NCI-H526 treated with DMSO at 0.1 percent for 48 hours (cell line): ENCODE measurements at regions not wholly inside any gene's neighbourhood (a gene's known extent, or its start where the extent isn't known, plus 50 kb on each side); places are given as distances from the start of the nearest gene placed in this dataset.

ENCODE experiments used
- DNase-seq: peaks from one replicate; lab custom pipeline; 2025; lab: John Stamatoyannopoulos, UW

- no peak for DNase-seq
Measured at GRCh38 chr2:18927525-18928232, 338.3 kb upstream of the NT5C1B start.

- DNase-seq: no peak
Measured at GRCh38 chr2:18926631-18927524, 337.5 kb upstream of the NT5C1B start.

- no peak for DNase-seq
Measured at GRCh38 chr2:18925296-18925695, 335.9 kb upstream of the NT5C1B start.

GRCh38 chr2:18924886-18925285, 335.5 kb upstream of the NT5C1B start:
- no peak for DNase-seq

GRCh38 chr2:18924386-18924785, 335.0 kb upstream of the NT5C1B start:
- DNase-seq: no peak

- DNase-seq: no peak
Measured at GRCh38 chr2:18922276-18922675, 332.9 kb upstream of the NT5C1B start.

- DNase-seq: no peak
Measured at GRCh38 chr2:18918280-18918679, 328.9 kb upstream of the NT5C1B start.

- no peak for DNase-seq
Measured at GRCh38 chr2:18915227-18915626, 325.9 kb upstream of the NT5C1B start.

- DNase-seq: no peak
Measured at GRCh38 chr2:18913512-18913911, 324.1 kb upstream of the NT5C1B start.

- no peak for DNase-seq
Measured at GRCh38 chr2:18912225-18912888, 323.0 kb upstream of the NT5C1B start.

- no peak for DNase-seq
Measured at GRCh38 chr2:18911416-18911815, 322.0 kb upstream of the NT5C1B start.

GRCh38 chr2:18910843-18911242, 321.5 kb upstream of the NT5C1B start:
- DNase-seq: no peak

GRCh38 chr2:18907937-18908336, 318.6 kb upstream of the NT5C1B start:
- DNase-seq: no peak

- DNase-seq: no peak
Measured at GRCh38 chr2:18907508-18907907, 318.1 kb upstream of the NT5C1B start.

- DNase-seq: no peak
Measured at GRCh38 chr2:18903750-18904149, 314.4 kb upstream of the NT5C1B start.

GRCh38 chr2:18901242-18901641, 311.9 kb upstream of the NT5C1B start:
- DNase-seq: no peak

- no peak for DNase-seq
Measured at GRCh38 chr2:18900691-18901141, 311.3 kb upstream of the NT5C1B start.

- DNase-seq: no peak
Measured at GRCh38 chr2:18899725-18900124, 310.4 kb upstream of the NT5C1B start.

GRCh38 chr2:18898271-18898670, 308.9 kb upstream of the NT5C1B start:
- no peak for DNase-seq

GRCh38 chr2:18896125-18896764, 306.9 kb upstream of the NT5C1B start:
- no peak for DNase-seq

GRCh38 chr2:18891600-18892345, 302.4 kb upstream of the NT5C1B start:
- DNase-seq: no peak
